H1 (cell line): ENCODE measurements at regions not wholly inside any gene's neighbourhood (a gene's known extent, or its start where the extent isn't known, plus 50 kb on each side); places are given as distances from the start of the nearest gene placed in this dataset.

ENCODE experiments used
- ASH2L ChIP-seq: fragments of 200-600, 300-600 bp; sonication (generic); IDR thresholded peaks from one replicate; pipeline ENCODE4 v1.7.1; 2017; ENCODE audit warnings: low read length
- CBX5 ChIP-seq: fragments of 300-800, 300-1000 bp; sonication (generic); IDR thresholded peaks from 2 replicates; pipeline ENCODE4 v1.7.1; 2016; ENCODE audit warnings: antibody characterized with exemption, low read length, low read depth
- CREB1 ChIP-seq: IDR thresholded peaks from 2 replicates; pipeline ENCODE4 v1.6.1; 2012; ENCODE audit warnings: inconsistent platforms
- FOSL1 ChIP-seq: IDR thresholded peaks from 2 replicates; pipeline ENCODE4 v1.6.1; 2011; ENCODE audit warnings: mild to moderate bottlenecking, low read depth, low read length, moderate library complexity; ENCODE audit not compliant: insufficient read depth
- JUND ChIP-seq: IDR thresholded peaks from 2 replicates; pipeline ENCODE4 v1.6.1; 2011; ENCODE audit warnings: mild to moderate bottlenecking, improper control_type of control experiment, low read length
- RXRA ChIP-seq: IDR thresholded peaks from 2 replicates; pipeline ENCODE4 v1.6.1; 2011; ENCODE audit warnings: low read depth, mild to moderate bottlenecking, low read length, moderate library complexity; ENCODE audit not compliant: insufficient read depth
- SIN3A ChIP-seq, 2 experiments: IDR thresholded peaks in 1 of 2; conservative IDR thresholded peaks in 1 of 2; 2 replicates each; pipeline ENCODE4 v1.6.1; 2011 to 2012; ENCODE audit warnings: low read length in 2 of 2, improper control_type of control experiment in 1 of 2, low read depth in 1 of 2, mild to moderate bottlenecking in 1 of 2
- SP1 ChIP-seq: IDR thresholded peaks from 2 replicates; pipeline ENCODE4 v1.6.1; 2011; ENCODE audit warnings: low read depth, low read length
- SP2 ChIP-seq: IDR thresholded peaks from 2 replicates; pipeline ENCODE4 v1.6.1; 2012; ENCODE audit warnings: mild to moderate bottlenecking, low read length, inconsistent platforms
- SRF ChIP-seq: IDR thresholded peaks from 2 replicates; pipeline ENCODE4 v1.6.1; 2011; ENCODE audit warnings: mild to moderate bottlenecking, low read depth, low read length, moderate library complexity
- TAF1 ChIP-seq: IDR thresholded peaks from 2 replicates; pipeline ENCODE4 v1.6.1; 2011; ENCODE audit warnings: mild to moderate bottlenecking, low read depth, low read length
- YY1 ChIP-seq: IDR thresholded peaks from 2 replicates; pipeline ENCODE4 v1.6.1; 2011; ENCODE audit warnings: low read depth, mild to moderate bottlenecking, low read length
- TF ChIP-seq, protein P1 (sequence below): fragments of 300-600 bp; sonication (generic); IDR thresholded peaks from 2 replicates; pipeline ENCODE4 v1.7.1; 2012; ENCODE audit warnings: low read length, moderate library complexity, mild to moderate bottlenecking, inconsistent platforms; ENCODE audit not compliant: insufficient replicate concordance

DNA sequence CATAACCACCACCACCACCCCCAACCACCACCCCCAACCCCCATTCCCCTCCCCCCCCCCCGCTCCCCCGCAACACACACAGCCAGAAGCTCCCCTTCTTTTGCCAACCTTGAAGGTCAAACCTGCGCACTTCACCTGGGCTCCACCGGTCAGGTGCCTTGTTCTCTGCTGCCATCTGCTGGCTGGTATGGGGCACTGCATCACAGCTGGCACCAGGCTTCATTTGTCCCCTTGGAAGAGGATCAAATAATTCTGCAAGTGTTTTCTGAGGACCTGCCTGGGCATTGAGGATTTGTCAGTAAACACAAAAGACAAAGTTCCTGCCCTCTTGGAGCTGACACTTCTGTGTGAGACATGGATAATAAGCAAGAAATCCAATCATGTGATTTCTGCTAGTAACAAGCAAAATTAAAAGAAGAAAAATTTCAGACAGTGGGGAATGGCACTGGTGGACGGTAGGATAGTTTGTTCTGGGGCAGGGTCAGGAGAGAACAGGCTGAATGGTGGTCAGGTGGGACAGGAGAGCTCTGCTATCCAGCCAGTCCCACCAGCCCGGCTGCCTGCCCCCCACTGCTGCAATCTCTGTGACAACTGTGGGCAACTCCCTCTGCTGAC is 55.6 kb upstream of the LMX1B start (continued):
- TF ChIP-seq, protein P1, sequence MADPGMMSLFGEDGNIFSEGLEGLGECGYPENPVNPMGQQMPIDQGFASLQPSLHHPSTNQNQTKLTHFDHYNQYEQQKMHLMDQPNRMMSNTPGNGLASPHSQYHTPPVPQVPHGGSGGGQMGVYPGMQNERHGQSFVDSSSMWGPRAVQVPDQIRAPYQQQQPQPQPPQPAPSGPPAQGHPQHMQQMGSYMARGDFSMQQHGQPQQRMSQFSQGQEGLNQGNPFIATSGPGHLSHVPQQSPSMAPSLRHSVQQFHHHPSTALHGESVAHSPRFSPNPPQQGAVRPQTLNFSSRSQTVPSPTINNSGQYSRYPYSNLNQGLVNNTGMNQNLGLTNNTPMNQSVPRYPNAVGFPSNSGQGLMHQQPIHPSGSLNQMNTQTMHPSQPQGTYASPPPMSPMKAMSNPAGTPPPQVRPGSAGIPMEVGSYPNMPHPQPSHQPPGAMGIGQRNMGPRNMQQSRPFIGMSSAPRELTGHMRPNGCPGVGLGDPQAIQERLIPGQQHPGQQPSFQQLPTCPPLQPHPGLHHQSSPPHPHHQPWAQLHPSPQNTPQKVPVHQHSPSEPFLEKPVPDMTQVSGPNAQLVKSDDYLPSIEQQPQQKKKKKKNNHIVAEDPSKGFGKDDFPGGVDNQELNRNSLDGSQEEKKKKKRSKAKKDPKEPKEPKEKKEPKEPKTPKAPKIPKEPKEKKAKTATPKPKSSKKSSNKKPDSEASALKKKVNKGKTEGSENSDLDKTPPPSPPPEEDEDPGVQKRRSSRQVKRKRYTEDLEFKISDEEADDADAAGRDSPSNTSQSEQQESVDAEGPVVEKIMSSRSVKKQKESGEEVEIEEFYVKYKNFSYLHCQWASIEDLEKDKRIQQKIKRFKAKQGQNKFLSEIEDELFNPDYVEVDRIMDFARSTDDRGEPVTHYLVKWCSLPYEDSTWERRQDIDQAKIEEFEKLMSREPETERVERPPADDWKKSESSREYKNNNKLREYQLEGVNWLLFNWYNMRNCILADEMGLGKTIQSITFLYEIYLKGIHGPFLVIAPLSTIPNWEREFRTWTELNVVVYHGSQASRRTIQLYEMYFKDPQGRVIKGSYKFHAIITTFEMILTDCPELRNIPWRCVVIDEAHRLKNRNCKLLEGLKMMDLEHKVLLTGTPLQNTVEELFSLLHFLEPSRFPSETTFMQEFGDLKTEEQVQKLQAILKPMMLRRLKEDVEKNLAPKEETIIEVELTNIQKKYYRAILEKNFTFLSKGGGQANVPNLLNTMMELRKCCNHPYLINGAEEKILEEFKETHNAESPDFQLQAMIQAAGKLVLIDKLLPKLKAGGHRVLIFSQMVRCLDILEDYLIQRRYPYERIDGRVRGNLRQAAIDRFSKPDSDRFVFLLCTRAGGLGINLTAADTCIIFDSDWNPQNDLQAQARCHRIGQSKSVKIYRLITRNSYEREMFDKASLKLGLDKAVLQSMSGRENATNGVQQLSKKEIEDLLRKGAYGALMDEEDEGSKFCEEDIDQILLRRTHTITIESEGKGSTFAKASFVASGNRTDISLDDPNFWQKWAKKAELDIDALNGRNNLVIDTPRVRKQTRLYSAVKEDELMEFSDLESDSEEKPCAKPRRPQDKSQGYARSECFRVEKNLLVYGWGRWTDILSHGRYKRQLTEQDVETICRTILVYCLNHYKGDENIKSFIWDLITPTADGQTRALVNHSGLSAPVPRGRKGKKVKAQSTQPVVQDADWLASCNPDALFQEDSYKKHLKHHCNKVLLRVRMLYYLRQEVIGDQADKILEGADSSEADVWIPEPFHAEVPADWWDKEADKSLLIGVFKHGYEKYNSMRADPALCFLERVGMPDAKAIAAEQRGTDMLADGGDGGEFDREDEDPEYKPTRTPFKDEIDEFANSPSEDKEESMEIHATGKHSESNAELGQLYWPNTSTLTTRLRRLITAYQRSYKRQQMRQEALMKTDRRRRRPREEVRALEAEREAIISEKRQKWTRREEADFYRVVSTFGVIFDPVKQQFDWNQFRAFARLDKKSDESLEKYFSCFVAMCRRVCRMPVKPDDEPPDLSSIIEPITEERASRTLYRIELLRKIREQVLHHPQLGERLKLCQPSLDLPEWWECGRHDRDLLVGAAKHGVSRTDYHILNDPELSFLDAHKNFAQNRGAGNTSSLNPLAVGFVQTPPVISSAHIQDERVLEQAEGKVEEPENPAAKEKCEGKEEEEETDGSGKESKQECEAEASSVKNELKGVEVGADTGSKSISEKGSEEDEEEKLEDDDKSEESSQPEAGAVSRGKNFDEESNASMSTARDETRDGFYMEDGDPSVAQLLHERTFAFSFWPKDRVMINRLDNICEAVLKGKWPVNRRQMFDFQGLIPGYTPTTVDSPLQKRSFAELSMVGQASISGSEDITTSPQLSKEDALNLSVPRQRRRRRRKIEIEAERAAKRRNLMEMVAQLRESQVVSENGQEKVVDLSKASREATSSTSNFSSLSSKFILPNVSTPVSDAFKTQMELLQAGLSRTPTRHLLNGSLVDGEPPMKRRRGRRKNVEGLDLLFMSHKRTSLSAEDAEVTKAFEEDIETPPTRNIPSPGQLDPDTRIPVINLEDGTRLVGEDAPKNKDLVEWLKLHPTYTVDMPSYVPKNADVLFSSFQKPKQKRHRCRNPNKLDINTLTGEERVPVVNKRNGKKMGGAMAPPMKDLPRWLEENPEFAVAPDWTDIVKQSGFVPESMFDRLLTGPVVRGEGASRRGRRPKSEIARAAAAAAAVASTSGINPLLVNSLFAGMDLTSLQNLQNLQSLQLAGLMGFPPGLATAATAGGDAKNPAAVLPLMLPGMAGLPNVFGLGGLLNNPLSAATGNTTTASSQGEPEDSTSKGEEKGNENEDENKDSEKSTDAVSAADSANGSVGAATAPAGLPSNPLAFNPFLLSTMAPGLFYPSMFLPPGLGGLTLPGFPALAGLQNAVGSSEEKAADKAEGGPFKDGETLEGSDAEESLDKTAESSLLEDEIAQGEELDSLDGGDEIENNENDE, result no peak
- TF ChIP-seq SP1, result no peak
- TF ChIP-seq JUND, result peak; percentile 46; the same call in 1 of the 2 replicates
- TF ChIP-seq RXRA, result no peak
- TF ChIP-seq YY1, result peak; percentile 32; the same call in 1 of the 2 replicates
- TF ChIP-seq CBX5, result no peak
- TF ChIP-seq TAF1, result no peak
- no peak for TF ChIP-seq SRF
- no peak for TF ChIP-seq FOSL1
- TF ChIP-seq CREB1, result peak; percentile 68
- no peak for TF ChIP-seq SP2
- TF ChIP-seq SIN3A (conservative IDR thresholded peaks at IDR 0.05 in 1 of 2, IDR thresholded peaks at IDR 0.05 in 1 of 2; ENCODE audit: low read depth in 1 of 2, low read length in 2 of 2), result no peak
- TF ChIP-seq ASH2L, result no peak
